BE2C (cell line): ENCODE measurements at regions not wholly inside any gene's neighbourhood (a gene's known extent, or its start where the extent isn't known, plus 50 kb on each side); places are given as distances from the start of the nearest gene placed in this dataset.
"Not testable (repeated sequence)": the region's sequence is repeated elsewhere in the genome, so short reads cannot be mapped to it uniquely, and the experiment has no call there.

Experiments used
- DNase-seq: peaks from one replicate; pipeline ENCODE4 v3.0.0-alpha.2; 2020
- H3K27me3 ChIP-seq: fragments of 250-450 bp; sonication (Bioruptor Pico); 2 replicates; pipeline ENCODE4 v1.5.1; 2020; ENCODE audit warnings: mild to moderate bottlenecking
- H3K36me3 ChIP-seq: fragments of 250-450 bp; sonication (Bioruptor Pico); 2 replicates; pipeline ENCODE4 v1.5.1; 2020; ENCODE audit warnings: mild to moderate bottlenecking
- H3K4me1 ChIP-seq: fragments of 250-450 bp; sonication (Bioruptor Pico); 2 replicates; pipeline ENCODE4 v1.5.1; 2020
- H3K4me3 ChIP-seq: 2 replicates; pipeline ENCODE4 v1.5.1; 2011; ENCODE audit warnings: low read depth, low read length
- H3K9me3 ChIP-seq: fragments of 250-450 bp; sonication (Bioruptor Pico); 2 replicates; pipeline ENCODE4 v1.5.1; 2020
- TF ChIP-seq, protein P1 (sequence below): IDR thresholded peaks from 2 replicates; pipeline ENCODE4 v1.5.1; 2012; ENCODE audit warnings: mild to moderate bottlenecking, low read depth, low read length

GRCh38 chr5:104859437-104859836 is 1296.8 kb upstream of the NUDT12 start:
- TF ChIP-seq, protein P1, sequence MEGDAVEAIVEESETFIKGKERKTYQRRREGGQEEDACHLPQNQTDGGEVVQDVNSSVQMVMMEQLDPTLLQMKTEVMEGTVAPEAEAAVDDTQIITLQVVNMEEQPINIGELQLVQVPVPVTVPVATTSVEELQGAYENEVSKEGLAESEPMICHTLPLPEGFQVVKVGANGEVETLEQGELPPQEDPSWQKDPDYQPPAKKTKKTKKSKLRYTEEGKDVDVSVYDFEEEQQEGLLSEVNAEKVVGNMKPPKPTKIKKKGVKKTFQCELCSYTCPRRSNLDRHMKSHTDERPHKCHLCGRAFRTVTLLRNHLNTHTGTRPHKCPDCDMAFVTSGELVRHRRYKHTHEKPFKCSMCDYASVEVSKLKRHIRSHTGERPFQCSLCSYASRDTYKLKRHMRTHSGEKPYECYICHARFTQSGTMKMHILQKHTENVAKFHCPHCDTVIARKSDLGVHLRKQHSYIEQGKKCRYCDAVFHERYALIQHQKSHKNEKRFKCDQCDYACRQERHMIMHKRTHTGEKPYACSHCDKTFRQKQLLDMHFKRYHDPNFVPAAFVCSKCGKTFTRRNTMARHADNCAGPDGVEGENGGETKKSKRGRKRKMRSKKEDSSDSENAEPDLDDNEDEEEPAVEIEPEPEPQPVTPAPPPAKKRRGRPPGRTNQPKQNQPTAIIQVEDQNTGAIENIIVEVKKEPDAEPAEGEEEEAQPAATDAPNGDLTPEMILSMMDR, result no peak
- no peak for DNase-seq
- Histone ChIP-seq H3K4me3 (no peak overlapping the region), H3K36me3 (no peaks in the 10 kb centered on the region), H3K27me3 (no peaks in the 10 kb centered on the region), H3K9me3 (no peaks in the 10 kb centered on the region), H3K4me1 (no peaks in the 10 kb centered on the region)

DNA sequence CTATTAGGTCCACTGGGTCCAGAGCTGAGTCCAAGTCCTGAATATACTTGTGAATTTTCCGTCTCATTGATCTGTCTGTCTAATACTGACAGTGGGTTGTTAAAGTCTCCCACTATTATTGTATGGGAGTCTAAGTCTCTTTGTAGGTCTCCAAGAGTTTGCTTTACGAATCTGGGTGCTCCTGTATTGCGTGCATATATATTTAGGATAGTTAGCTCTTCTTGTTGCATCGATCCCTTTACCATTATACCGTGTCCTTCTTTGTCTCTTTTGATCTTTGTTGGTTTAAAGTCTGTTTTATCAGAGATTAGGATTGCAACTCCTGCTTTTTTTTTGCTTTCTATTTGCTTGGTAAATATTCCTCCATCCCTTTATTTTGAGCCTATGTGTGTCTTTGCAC is 1289.5 kb upstream of the NUDT12 start:
- H3K9me3 ChIP-seq, DNase-seq, H3K36me3 ChIP-seq, H3K4me1 ChIP-seq, H3K4me3 ChIP-seq, H3K27me3 ChIP-seq: not testable (repeated sequence)

GRCh38 chr5:104845541-104845940 is 1283.0 kb upstream of the NUDT12 start:
- no peaks in the 10 kb centered on the region for H3K36me3 ChIP-seq
- H3K4me3 ChIP-seq, result no peak overlapping the region
- H3K4me1 ChIP-seq, result no peaks in the 10 kb centered on the region
- TF ChIP-seq, protein P1, result no peak
- no peaks in the 10 kb centered on the region for H3K27me3 ChIP-seq
- no peak for DNase-seq
- H3K9me3 ChIP-seq, result no peaks in the 10 kb centered on the region; the same call in 1 of the 2 replicates

DNA sequence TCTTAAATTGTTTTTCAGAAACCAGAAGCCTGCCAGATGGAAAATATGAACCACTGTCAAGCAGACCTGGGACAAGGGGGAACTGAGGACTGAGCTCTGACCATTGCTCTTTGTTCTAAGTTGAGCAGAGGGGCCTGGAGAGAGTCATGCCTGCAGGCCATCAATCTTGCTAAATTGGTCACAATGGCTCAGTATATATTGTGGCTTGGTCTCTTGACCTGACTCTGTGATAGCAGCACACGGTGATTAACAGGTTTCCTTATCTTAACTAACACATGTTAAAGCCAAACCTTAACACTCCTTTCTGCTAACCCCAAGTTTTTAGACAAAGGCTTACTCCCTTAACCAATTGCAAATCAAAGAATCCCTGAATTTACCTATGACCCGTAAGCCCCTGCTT is 1281.2 kb upstream of the NUDT12 start:
- Histone ChIP-seq H3K27me3 (no peaks in the 10 kb centered on the region; the same call in 1 of the 2 replicates), H3K36me3 (no peaks in the 10 kb centered on the region), H3K4me1 (no peaks in the 10 kb centered on the region)

DNA sequence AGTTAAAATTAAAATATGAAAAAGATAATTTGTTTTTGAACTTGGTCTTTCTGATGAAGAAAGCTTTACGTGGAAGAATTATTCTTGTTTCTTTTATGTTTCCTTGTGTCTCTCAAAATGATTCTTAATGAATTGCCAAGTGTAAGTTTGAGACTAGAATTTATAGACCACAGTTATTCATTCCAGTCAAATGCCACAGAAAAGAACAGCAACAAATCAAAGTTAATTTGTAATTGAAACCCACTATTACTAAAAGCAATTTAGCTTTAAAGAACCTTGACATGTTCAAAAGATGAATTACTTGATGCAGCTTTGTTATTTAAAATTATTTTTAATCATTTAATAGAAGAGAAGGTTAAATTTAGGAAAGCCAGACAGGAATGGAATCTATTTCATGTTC is 1277.7 kb upstream of the NUDT12 start:
- Histone ChIP-seq H3K4me1 (no peaks in the 10 kb centered on the region), H3K4me3 (no peak overlapping the region), H3K36me3 (no peaks in the 10 kb centered on the region), H3K9me3 (no peaks in the 10 kb centered on the region), H3K27me3 (no peaks in the 10 kb centered on the region; the same call in 1 of the 2 replicates)
- TF ChIP-seq, protein P1, result no peak
- DNase-seq, result no peak

More for the DNA sequence above, 1281.2 kb upstream of the NUDT12 start:
- Histone ChIP-seq H3K9me3 (no peaks in the 10 kb centered on the region; the same call in 1 of the 2 replicates), H3K4me3 (no peak overlapping the region)
- no peak for DNase-seq
- TF ChIP-seq, protein P1, result no peak

GRCh38 chr5:104831515-104831914 is 1268.9 kb upstream of the NUDT12 start:
- not testable (repeated sequence) for H3K9me3 ChIP-seq, H3K36me3 ChIP-seq, DNase-seq, H3K27me3 ChIP-seq, H3K4me1 ChIP-seq, H3K4me3 ChIP-seq

DNA sequence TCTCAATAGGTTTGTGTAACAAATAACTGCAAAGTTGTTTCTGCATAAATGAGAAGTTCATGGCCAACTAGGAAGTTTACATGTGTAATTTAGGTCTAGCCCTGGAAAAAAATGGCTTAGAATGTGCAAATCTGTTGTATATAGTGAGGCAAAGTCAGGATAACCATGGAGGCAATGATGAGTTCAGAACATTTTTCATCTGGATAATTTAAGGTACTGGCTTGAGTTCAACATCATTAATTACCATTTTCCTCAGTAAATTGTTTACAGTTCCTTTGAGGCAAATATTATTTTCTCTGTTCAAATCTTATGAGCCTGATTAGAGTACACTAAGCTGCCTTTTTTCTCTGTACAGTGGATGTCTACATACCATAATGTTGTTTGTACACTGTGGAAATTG is 1259.0 kb upstream of the NUDT12 start:
- no peak overlapping the region for H3K4me3 ChIP-seq
- TF ChIP-seq, protein P1, result no peak
- no peaks in the 10 kb centered on the region for H3K36me3 ChIP-seq
- DNase-seq, result no peak
- no peaks in the 10 kb centered on the region for H3K4me1 ChIP-seq
- no peaks in the 10 kb centered on the region for H3K27me3 ChIP-seq
- H3K9me3 ChIP-seq, result no peaks in the 10 kb centered on the region
